Endothelial cell (in vitro differentiated cells): ENCODE measurements at regions not wholly inside any gene's neighbourhood (a gene's known extent, or its start where the extent isn't known, plus 50 kb on each side); places are given as distances from the start of the nearest gene placed in this dataset.
"Not testable (repeated sequence)": the region's sequence is repeated elsewhere in the genome, so short reads cannot be mapped to it uniquely, and the experiment has no call there.

Experiments used
- DNase-seq: peaks from one replicate; pipeline ENCODE4 v3.0.0; 2021; ENCODE audit warnings: low spot score
- H3K27ac Mint-ChIP-seq: one replicate; pipeline ENCODE4 v1.8.0; 2021; ENCODE audit warnings: mixed read lengths, inconsistent platforms; ENCODE audit not compliant: unreplicated experiment
- H3K27me3 Mint-ChIP-seq: one replicate; pipeline ENCODE4 v1.8.0; 2021; ENCODE audit warnings: mild to moderate bottlenecking, moderate library complexity, mixed read lengths, inconsistent platforms; ENCODE audit not compliant: unreplicated experiment
- H3K36me3 Mint-ChIP-seq: one replicate; pipeline ENCODE4 v1.8.0; 2021; ENCODE audit warnings: mild to moderate bottlenecking, low read depth, mixed read lengths, inconsistent platforms; ENCODE audit not compliant: unreplicated experiment
- H3K4me1 Mint-ChIP-seq: one replicate; pipeline ENCODE4 v1.8.0; 2021; ENCODE audit warnings: mild to moderate bottlenecking, mixed read lengths, inconsistent platforms; ENCODE audit not compliant: unreplicated experiment
- H3K4me3 Mint-ChIP-seq: one replicate; pipeline ENCODE4 v1.8.0; 2021; ENCODE audit warnings: mild to moderate bottlenecking, mixed read lengths, inconsistent platforms; ENCODE audit not compliant: unreplicated experiment
- H3K9me3 Mint-ChIP-seq: one replicate; pipeline ENCODE4 v1.8.0; 2021; ENCODE audit warnings: mixed read lengths, inconsistent platforms; ENCODE audit not compliant: unreplicated experiment
- TF ChIP-seq, protein P1 (sequence below): fragments of 200-600 bp; sonication (generic); IDR thresholded peaks from one replicate; pipeline ENCODE4 v1.5.0; 2021; ENCODE audit warnings: antibody characterized with exemption; ENCODE audit not compliant: unreplicated experiment

DNA sequence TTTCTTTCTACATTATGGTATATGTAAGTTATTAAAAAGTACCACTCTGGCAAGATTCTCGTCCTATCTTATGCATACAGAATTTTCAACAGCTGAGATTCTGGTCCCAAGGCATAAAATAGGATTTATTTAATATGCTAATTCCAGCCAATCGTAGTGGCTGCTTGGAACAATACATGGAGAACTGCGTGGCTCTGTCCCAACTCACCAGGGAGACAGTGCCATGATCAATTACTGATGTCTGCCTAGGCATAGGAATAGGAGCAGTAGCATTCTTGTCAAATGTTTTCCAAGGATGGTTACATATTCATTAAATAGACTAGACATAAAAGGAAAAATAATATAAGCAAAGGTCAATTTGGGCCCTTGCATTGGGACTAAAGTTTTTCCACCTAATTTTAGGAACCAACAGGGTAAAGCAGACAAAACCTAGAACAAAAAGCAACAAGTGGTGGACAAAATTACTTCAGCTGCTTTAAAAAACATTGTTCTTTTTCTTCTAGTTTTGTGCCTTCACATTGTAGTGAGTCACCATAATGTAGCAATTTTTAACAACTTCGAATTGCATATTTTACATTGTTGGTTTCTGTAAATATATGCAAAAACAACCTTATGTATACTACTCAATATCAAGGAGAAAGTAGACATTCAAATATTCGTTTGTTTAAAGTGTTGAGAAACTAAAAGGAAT lies 232.8 kb upstream of the ATP5MC3 start:
- H3K4me3 Mint-ChIP-seq, result no peak overlapping the region
- H3K9me3 Mint-ChIP-seq, result no peaks in the 10 kb centered on the region
- H3K27me3 Mint-ChIP-seq, result no peaks in the 10 kb centered on the region
- no peaks in the 10 kb centered on the region for H3K4me1 Mint-ChIP-seq
- DNase-seq, result no peak
- TF ChIP-seq, protein P1, sequence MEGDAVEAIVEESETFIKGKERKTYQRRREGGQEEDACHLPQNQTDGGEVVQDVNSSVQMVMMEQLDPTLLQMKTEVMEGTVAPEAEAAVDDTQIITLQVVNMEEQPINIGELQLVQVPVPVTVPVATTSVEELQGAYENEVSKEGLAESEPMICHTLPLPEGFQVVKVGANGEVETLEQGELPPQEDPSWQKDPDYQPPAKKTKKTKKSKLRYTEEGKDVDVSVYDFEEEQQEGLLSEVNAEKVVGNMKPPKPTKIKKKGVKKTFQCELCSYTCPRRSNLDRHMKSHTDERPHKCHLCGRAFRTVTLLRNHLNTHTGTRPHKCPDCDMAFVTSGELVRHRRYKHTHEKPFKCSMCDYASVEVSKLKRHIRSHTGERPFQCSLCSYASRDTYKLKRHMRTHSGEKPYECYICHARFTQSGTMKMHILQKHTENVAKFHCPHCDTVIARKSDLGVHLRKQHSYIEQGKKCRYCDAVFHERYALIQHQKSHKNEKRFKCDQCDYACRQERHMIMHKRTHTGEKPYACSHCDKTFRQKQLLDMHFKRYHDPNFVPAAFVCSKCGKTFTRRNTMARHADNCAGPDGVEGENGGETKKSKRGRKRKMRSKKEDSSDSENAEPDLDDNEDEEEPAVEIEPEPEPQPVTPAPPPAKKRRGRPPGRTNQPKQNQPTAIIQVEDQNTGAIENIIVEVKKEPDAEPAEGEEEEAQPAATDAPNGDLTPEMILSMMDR, result no peak
- no peak overlapping the region for H3K27ac Mint-ChIP-seq
- no peaks in the 10 kb centered on the region for H3K36me3 Mint-ChIP-seq

DNA sequence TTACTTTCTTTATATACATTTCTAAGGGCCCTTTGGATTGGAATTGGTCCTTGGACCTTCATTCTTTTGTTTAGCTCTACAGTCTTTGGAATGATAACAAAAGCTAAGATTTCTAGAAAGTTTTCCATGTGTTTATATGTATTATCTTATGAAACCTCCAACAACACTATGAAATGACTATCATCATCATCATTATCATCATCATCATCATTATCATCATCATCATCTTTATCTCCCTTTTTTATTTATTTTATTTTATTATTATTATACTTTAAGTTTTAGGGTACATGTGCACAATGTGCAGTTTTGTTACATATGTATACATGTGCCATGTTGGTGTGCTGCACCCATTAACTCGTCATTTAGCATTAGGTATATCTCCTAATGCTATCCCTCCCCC lies 229.4 kb upstream of the ATP5MC3 start:
- not testable (repeated sequence) for H3K27me3 Mint-ChIP-seq, H3K4me3 Mint-ChIP-seq, H3K9me3 Mint-ChIP-seq, H3K4me1 Mint-ChIP-seq, H3K36me3 Mint-ChIP-seq, DNase-seq, H3K27ac Mint-ChIP-seq

DNA sequence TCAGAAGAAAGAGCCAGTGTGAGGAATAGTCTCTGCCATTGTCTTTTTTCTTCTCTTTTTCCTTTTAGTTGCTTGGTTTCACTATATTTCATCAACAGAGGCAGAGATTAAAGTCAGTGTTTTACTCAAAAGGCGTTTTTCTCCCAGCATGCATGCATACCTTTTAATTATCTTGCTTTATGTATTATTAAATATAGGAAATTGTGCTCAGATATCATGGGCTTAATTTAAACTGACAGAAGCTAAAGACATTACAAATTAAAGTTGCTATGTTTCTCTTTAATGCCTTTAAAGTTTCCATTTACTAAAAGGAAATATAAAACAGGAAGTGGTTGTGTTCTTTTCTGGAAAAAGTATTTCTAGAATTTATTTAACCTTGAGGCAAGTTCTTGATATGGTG lies 223.3 kb upstream of the ATP5MC3 start:
- Mint-ChIP-seq H3K4me3 (no peak overlapping the region), H3K27ac (no peak overlapping the region), H3K27me3 (no peaks in the 10 kb centered on the region), H3K36me3 (no peaks in the 10 kb centered on the region), H3K4me1 (peaks cover 2% of the 10 kb centered on the region), H3K9me3 (no peaks in the 10 kb centered on the region)
- TF ChIP-seq, protein P1, result no peak
- no peak for DNase-seq

DNA sequence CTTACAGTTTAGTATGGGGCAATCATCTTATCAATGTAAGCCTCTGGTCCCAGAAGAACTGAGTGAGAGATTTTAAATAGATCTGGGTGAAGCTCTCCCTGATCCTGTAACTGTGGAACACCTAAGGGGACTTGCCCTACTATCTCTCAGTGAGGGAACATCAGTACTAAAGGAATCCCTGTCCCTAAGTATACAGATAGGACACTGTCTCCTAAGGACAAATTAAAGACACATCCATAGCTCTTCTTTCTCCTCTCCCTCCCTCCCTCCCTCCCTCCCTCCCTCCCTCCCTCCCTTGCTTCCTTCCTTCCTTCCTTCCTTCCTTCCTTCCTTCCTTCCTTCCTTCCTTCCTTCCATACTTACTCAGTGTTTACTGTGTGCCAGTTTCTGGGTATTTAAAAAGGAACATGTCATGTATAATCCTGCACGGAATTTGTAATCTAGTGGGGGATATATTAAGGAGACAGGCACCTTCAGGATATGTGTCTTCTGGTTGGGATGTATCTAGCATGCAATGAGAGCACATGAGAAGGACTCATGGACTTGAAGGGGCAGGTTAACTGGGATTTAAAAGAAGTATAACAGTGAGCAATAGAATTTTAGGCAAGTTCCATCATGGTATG lies 222.2 kb upstream of the ATP5MC3 start:
- H3K4me3 Mint-ChIP-seq, result no peak overlapping the region
- no peaks in the 10 kb centered on the region for H3K36me3 Mint-ChIP-seq
- H3K27ac Mint-ChIP-seq, result no peak overlapping the region
- H3K27me3 Mint-ChIP-seq, result no peaks in the 10 kb centered on the region
- H3K9me3 Mint-ChIP-seq, result no peaks in the 10 kb centered on the region
- TF ChIP-seq, protein P1, result no peak
- DNase-seq, result no peak
- H3K4me1 Mint-ChIP-seq, result peaks cover 2% of the 10 kb centered on the region

DNA sequence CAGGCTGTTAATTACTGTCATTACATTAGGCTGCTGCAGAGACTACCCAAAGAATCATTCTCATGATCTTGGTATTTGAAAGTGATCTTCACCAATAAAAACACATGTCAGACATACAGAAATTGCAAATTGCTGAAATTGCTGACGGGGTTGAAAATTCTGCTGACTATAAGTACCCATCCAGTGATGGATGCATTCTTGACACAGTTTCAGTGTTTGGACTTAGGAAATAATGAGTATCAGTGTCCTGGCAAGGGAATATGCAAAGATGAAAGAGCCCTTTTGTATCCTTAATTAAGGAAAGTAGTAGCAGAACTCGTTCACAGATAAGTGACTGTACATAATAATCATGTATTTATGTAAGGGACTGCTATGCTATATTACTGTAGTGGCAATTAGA lies 221.1 kb upstream of the ATP5MC3 start:
- H3K4me1 Mint-ChIP-seq, result peaks cover 2% of the 10 kb centered on the region
- H3K27ac Mint-ChIP-seq, result no peak overlapping the region
- no peak overlapping the region for H3K4me3 Mint-ChIP-seq
- TF ChIP-seq, protein P1, result no peak
- H3K27me3 Mint-ChIP-seq, result no peaks in the 10 kb centered on the region
- no peaks in the 10 kb centered on the region for H3K36me3 Mint-ChIP-seq
- no peak for DNase-seq
- no peaks in the 10 kb centered on the region for H3K9me3 Mint-ChIP-seq
